ENCODE measurements at regions not wholly inside any gene's neighbourhood (a gene's known extent, or its start where the extent isn't known, plus 50 kb on each side); places are given as distances from the start of the nearest gene placed in this dataset.
"Not testable (repeated sequence)": the region's sequence is repeated elsewhere in the genome, so short reads cannot be mapped to it uniquely, and the experiment has no call there.

DNA sequence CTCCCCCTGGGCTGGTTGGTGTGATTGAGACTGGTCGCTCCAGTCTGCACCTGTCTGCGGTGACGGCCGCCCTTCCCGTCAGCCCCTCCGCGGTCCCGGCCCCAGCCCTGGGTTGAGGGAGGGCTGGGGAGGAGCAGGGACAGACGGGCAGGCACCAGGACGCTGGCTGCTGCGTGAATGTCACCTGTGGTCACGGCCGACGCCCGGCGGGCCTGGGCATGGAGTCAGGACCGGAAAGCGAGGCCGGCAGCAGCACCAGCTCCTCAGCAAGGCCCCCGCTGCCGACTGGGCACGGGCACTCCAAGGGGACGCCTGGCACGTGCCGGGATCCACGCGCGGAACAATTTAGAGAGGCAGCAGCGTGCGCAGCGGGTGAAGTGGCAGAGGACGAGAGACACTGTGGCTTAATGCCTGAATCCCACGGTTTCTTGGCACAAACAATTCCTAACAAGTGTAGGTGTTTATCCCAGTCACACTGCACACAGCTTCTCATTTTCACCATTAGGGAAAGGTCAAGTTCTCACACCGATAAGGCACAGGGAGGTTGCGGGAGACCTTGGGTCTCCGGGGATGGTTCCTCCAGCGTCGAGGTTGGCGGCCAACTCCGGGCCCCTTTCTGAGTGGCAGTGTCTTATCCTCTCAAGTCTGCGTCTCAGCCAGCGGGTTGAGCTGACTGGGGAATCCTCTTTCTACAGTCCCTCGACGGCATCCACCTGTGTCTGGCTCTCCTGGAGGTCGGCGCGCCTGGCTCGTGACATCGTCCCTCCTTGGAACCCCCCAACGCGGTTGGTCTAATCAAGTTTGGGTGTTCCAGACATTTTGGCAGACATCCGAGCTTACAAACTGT is 66.4 kb upstream of the ADGRA1 start:
- DNase-seq, result no peak
- intact Hi-C loops (cut with DNase I), result no loop called here

DNA sequence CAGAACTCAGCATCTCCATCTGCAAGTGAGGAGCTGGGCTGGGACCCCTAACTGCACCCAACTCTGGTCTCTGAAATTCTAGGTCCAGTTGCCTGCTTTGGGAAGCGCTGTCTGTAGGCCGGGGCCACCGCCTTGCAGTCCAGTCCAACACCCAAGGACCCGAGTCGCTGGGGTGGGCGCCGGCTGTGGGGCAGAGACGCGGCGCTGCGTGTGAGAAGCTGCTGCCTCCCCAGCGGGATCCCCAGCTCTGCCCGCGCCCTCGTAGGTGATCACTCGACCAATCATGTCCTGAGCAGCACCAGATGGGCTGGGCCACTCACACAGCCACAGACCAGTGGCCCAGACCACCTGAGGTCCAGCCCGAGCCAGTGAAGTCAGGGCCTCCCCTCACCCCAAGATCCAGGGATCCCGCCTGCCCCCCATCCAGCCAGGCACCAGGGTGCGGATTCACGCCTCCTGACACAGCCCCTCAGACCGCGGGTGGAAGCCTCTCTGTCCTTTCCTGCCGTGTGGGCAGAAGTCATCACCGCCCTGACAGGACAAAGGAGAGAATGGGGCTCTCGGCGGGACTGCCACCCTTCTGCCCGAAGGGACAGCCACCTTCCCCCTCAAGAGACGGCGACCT is 67.4 kb upstream of the ADGRA1 start:
- intact Hi-C loops (cut with DNase I), result no loop called here
- DNase-seq, result no peak

DNA sequence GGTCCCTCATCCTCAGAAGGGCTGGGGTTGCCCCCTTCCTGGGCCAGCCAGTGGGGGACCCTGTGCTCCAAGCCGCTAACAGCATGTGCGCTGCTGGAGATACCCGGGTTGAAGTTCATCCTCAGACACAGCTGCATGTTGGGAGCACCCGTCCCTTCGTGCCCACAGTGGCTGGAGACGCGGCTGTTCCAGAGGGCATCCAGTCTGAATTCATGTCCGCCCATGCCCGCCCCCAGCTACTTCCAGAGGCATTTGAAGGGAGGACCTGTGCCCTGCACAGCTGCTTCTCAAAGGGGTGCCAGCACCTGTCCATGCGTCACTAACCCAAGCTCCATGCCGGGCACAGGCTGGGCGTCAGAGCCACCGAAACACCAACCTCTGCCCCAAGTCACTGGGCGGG is 68.1 kb upstream of the ADGRA1 start:
- no peak for DNase-seq
- intact Hi-C loops (cut with DNase I), result no loop called here

DNA sequence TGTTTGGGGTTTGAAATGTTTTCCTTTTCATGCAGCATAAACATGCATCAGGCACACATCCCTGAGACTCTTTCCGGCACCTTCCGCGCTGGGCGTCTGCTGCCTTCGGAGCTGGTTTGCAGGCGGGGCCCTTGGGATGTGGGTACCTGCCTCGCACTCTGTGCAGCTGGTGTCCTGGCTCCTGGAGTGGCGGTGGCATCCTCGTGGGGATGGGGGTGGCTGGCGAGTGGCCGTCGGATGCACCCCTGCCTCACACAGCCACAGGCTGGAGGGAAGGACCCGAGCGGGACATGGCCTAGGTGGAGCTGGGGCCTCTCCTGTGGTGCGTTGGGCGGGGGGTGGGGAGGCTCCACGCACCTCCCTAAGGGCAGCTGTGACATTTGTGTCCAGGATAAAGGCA is 68.5 kb upstream of the ADGRA1 start:
- no peak for DNase-seq

DNA sequence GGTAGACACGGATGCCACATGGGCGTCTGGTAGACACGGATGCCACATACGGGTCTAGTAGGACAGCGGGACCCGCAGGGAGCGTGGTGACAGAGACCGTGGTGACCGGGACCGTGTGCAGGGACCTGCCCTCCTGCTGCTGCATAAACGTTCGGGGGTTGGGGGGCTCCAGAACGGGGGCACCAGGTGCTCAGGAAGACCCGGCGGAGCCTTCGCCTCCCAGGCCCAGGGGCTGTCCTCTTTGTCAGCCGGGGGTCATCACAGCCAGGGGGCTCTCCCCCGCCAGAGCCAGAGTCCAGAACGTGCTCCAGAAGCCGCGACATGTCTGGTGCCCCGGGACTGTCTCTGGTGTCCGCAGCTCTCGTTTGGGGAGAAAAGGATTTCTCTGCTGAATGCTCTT is 69.2 kb upstream of the ADGRA1 start:
- no peak for DNase-seq
- intact Hi-C loops (cut with DNase I), result no loop called here

More for the DNA sequence above, 68.5 kb upstream of the ADGRA1 start:
- intact Hi-C loops (cut with DNase I), result no loop called here

DNA sequence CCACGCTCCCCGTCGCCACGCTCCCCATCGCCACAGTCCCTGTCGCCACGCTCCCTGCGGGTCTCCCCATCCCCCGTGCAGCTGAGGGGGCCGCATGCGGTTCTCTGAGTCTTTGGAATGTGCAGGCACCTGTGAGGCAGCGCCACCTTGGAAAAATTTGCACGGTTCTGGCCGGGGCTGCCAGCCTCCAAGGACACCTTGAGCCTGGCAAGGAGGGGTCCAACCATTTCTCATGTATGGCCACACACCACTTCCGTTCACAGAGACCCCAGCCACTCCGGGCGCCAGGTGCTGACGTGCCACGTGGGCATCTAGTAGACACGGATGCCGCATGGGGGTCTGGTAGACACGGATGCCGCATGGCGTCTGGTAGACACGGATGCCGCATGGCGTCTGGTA is 70.5 kb upstream of the ADGRA1 start:
- DNase-seq, result no peak
- intact Hi-C loops (cut with DNase I), result no loop called here

DNA sequence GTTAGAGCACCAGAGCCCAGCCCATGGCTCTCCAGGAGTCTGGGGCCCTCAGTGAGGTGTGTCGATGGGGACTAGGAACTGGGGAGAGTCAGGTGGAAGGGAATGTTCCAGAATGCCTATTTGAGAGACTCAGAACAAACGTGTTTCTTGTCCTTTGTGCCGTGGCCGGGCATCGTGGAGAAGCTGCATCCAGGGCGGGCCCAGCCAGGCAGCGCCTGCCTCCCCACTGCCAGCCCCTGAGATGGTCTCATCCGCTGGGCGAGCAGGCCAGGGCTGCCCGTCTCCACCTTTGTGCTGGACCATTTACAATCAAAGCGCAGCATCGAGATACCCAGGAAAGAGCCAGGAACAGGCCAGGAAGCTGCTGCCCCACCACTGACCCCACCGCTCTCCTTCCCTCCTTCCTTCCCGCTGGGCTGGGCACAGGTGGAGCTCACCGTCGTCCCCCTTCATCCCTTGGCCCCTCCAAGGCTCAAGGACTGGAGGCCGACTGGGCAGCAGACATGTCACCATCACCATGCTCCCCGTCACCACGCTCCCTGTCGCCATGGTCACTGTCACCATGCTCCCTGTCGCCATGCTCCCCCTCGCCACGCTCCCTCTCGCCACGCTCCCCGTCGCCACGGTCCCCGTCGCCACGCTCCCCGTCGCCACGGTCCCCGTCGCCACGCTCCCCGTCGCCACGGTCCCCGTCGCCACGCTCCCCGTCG is 71.1 kb upstream of the ADGRA1 start:
- intact Hi-C loops (cut with DNase I), result no loop called here

DNA sequence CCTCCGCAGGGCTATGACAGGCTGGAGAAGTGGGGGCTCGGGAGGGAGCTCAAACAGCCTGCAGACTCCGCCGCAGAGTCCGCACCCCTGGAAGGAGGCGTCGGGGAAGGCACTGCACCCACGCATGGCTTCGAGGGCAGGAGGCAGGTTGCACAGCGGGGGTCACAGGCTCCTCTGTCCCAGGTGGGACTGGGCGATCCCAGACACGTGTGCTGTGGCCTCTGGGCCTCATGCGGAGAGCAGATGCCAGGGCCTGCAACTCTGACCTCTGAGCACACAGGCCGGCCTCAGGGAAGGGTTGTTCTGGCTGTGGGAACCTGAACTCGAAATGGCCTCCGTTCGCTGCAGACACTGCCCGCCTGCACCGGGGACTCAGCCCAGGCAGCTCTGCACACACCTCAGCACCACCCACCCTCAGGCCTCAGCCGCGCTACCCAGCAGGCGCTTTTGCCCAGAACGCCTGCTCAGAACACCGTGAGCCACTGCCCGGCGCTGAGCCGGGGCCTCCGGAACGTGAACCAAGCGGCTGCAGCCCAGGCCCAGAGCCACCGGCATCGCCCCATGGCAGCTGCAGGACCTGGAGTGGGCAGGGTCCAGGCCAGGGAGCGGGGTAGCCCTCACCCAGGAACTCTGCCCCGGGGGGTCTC is 71.8 kb upstream of the ADGRA1 start:
- intact Hi-C loops (cut with DNase I), result no loop called here

More for the DNA sequence above, 71.1 kb upstream of the ADGRA1 start:
- DNase-seq, result no peak

DNA sequence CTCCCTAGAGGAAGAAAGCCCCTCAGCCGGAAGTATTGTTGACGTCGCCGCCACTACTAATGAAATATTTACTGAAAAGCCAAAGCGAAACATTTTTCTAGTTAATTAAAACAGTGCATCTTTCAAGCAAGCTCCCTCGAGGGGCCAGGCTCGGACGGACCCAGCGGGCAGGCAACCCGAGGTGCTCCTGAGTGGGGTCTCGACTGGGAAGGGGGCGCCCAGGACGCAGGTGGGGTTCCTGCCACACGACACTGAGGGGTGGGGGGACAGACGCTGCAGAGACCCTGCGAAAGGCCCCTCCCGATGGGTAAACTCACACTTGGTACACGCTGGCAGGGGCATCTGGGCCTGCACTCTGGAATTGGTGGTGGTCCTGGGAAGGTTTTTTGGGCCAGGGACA is 72.4 kb upstream of the ADGRA1 start:
- DNase-seq, result no peak
- intact Hi-C loops (cut with DNase I), result no loop called here

More for the DNA sequence above, 71.8 kb upstream of the ADGRA1 start:
- DNase-seq, result no peak

DNA sequence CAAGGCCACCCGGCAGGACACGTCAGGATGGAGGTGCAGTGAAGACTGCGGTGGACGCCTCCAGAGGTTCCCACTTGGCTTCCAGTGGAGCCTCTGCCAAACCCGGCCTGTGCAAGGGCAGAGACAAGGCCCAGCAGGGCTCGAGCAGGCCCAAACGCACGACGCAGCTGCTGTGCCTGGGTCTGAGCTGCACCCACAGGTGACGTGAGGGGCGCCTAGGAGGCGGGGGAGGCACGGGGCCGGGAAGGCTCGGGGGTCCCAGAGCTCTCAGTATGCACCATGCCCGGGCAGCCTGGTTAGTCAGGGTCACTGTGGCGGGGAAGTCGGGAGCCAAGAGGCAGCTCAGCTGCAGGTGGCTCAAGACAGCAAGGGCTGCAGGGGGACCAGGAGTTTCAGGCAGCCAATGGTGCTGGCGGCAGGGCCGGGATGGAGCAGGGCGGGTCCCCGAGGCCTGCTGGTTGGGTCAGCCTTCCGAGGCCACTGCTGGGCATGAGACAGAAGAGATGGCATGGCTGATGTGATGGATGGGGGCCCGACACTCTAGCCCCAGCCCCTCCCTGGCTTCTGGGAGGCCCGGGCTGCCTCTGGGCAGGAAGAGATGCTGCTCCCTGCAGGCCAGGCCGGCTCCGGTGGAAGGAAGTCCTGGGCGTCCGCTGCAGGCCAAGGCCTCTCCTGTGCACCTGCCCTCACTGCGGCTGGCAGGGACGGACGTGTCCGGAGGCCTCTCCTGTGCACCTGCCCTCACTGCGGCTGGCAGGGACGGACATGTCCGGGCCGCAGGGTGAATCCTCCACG is 72.2 kb upstream of the CFAP46 start:
- intact Hi-C loops (cut with DNase I), result no loop called here
- DNase-seq, result no peak

DNA sequence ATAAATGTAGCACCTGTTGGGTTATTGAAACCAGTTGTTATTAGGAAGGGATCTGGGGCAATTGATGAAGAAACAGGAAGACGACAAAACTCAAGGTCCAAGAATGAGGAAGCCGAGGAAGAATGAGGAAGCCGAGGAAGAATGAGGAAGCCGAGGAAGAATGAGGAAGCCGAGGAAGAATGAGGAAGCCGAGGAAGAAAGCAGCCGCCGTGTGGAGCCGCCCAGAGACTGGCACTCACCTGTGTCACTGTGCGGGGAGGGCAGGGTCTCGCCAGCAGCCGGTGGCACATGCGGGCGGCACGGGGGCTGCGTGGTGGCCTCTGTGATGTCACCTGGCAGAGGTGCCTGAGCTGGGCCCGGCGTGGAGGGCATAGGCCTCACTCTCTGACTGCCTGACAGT is 71.1 kb upstream of the CFAP46 start:
- intact Hi-C loops (cut with DNase I), result no loop called here
- no peak for DNase-seq

DNA sequence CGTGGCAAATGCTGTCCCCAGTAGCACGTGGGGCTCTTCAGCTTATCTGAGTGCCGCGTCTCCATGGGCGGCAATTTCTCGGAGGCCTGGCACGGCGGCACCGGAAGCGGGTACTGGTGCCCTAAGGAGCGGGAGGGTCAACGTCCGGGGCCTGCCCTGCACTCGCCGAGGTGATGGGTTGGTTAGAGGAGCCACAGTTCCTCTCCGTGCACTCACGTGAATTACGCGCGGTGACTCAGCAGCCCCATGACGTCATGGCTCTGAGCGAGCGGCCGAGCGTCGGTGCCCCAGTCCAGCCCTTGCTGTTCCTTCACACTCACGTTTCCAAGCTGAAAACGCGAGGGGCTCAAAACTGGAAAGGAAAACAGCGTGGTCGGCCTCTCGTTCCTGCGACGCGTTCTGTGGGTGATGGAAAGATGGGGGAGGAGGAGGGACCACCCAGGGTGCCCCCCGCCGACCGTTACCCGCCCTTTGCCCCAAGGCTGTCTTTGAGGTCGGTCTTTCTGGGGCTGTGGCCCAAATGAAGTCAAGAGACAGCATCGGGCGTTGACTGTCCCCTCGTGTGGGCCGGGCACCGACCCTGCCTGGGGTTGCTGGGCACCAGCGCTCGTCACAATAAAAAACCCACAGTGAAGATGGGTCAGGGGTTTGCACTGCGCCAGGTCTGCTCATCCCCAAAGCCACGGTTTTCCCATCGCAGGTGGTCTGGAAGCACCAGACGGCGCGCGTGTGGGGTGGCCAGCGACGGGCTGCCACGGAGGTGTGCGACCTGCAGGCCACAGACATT is 70.4 kb upstream of the CFAP46 start:
- no peak for DNase-seq
- intact Hi-C loops (cut with DNase I), result no loop called here

DNA sequence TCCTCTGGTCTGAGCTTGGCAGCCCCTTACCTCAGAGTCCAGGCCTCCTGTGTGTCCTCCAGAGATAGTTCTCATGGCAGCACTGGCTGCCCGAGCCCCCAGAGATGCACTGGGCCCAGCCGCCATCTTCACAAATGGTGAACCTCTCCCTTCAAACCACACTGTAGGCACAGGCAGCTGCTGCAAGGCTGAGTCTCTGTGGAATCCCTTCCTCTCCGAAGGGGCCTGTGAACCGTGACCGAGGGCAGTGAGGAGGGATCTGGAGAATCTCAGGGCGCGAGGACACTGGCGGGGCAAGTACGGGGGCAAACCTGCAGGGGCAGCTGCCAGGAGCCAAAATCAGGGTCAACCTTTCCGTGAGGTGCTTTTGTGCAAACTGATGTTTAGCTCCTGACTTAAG is 69.5 kb upstream of the CFAP46 start:
- no peak for DNase-seq
- intact Hi-C loops (cut with DNase I), result no loop called here

DNA sequence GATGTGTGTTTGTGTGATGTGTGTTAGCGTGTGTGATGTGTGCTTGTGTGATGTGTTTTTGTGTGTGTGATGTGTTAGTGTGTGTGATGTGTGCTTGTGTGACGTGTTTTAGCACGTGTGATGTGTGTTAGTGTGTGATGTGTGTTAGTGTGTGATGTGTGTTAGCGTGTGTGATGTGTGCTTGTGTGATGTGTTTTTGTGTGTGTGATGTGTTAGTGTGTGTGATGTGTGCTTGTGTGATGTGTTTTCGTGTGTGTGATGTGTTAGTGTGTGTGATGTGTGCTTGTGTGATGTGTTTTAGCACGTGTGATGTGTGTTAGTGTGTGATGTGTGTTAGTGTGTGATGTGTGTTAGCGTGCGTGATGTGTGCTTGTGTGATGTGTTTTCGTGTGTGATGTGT is 69.0 kb upstream of the CFAP46 start:
- intact Hi-C loops (cut with DNase I); DNase-seq: not testable (repeated sequence)

DNA sequence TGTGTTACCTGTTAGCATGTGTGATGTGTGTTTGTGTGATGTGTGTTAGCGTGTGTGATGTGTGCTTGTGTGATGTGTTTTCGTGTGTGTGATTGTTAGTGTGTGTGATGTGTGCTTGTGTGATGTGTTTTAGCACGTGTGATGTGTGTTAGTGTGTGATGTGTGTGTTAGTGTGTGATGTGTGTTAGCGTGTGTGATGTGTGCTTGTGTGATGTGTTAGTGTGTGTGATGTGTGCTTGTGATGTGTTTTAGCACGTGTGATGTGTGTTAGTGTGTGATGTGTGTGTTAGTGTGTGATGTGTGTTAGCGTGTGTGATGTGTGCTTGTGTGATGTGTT is 68.4 kb upstream of the CFAP46 start:
- DNase-seq; intact Hi-C loops (cut with DNase I): not testable (repeated sequence)

DNA sequence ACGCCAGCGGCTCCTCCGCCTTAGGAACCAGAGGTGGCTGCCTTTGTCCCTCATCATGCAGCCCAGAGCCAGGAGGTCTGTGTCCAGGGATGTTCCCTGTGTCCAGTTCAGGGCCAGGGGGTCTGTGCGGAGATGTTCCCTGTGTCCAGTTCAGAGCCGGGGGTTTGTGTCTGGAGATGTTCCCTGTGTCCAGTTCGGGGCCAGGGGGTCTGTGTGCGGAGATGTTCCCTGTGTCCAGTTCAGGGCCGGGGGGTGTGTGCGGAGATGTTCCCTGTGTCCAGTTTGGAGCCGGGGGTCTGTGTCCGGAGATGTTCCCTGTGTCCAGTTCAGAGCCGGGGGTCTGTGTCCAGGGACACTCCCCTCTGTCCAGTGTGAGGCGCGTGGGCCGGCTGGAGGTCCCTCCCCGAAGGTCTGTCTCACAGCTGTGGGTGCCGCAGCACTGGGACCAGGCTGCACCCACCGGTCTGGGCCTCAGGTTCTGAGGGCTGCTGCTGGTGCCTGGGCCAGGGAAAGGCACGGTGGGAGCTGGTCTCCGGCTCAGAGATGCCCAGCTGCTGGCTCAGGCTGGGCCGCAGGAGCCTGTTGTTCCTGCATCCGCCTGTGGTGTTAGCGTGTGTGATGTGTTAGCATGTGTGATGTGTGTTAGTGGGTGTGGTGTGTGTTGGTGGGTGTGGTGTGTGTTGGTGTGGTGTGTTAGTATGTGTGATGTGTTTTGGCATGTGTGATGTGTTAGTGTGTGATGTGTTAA is 67.9 kb upstream of the CFAP46 start:
- intact Hi-C loops (cut with DNase I), result no loop called here
- DNase-seq, result no peak

DNA sequence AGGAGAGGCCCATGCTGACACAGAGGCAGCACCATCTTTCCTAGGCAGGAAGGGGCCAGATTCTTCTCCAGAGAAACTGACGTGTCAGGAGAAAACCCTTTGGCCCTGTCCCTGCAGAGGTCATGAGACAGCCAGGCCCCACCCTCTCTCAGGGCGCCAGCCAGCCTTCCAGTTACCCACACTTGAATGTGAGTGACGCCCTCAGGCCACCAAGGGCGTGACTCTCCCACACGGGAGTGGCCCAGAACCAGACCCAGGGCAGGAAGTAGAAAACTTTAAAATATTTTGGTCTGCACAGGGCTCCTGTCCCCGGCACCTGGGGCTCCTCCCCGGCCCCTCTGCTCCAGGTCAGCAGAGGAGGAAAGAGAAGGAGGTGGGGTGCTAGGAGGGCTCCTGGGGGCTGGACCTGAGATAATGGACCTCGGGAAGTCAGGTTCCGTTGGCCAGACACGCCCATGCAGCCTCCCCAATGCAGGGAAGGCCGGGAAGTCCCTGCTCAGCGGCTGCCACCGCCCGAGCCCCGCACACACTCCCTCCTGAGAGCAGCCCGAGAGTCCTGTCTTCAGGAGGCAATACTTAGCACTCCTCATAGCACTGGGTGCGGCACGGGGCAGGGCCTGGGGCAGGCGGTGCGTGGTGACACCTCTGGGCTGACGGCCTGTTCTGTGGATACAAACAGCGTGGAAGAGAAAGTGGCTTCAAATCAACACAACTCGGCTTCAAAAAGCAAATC is 67.0 kb upstream of the CFAP46 start:
- intact Hi-C loops (cut with DNase I), result no loop called here
- DNase-seq, result no peak

DNA sequence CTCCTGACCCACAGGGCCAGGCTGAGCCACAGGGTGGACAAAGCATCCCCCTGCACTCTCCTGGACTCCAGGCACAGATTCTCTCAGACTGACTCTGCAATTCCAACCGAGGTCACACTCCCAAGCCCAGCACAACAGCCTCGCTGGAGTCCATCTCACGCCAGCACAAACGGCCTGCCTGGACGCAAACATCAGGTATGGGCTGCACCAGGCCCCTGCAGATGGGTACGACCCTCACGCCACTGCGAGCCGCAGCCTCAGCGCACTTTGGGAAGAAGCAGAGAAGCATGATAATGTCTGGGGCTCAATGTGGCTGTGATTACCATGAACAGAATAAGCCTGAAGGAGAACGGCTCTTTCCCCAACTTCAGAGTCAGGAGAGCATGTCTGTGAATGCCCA is 66.4 kb upstream of the CFAP46 start:
- no peak for DNase-seq
- intact Hi-C loops (cut with DNase I), result no loop called here

Data from posterior cingulate gyrus (tissue), 11 donors.